HL-60/S4 treated with retinoic acid at 250 ng/mL for 4 days and 3 days (cell line): ENCODE measurements at regions not wholly inside any gene's neighbourhood (a gene's known extent, or its start where the extent isn't known, plus 50 kb on each side); places are given as distances from the start of the nearest gene placed in this dataset.

ENCODE experiments used
- in situ Hi-C: fragments of 300-500 bp; cut with MboI; formaldehyde crosslinking; loops from 2 replicates; pipeline ENCODE4 v1.7.0; 2022; ENCODE audit warnings: low sequenced_read_pairs

- in situ Hi-C loops: loop anchor here (25.0 kb wide), 1 partner anchor 287 kb away; no protein-coding TSS in a partner anchor
These were observed 109.6 kb downstream of the ELAPOR2 start for GRCh38 chr7:86949779-86950260.

- in situ Hi-C loops: loop anchor here (25.0 kb wide), 1 partner anchor 288 kb away; no protein-coding TSS in a partner anchor
These were observed 110.2 kb downstream of the ELAPOR2 start for GRCh38 chr7:86949052-86949778.

GRCh38 chr7:86947929-86948328 lies 111.5 kb downstream of the ELAPOR2 start:
- in situ Hi-C loops: loop anchor here (25.0 kb wide), 1 partner anchor 289 kb away; no protein-coding TSS in a partner anchor

GRCh38 chr7:86943447-86943846 lies 116.0 kb downstream of the ELAPOR2 start:
- in situ Hi-C loops: loop anchor here (25.0 kb wide), 1 partner anchor 294 kb away; no protein-coding TSS in a partner anchor

DNA sequence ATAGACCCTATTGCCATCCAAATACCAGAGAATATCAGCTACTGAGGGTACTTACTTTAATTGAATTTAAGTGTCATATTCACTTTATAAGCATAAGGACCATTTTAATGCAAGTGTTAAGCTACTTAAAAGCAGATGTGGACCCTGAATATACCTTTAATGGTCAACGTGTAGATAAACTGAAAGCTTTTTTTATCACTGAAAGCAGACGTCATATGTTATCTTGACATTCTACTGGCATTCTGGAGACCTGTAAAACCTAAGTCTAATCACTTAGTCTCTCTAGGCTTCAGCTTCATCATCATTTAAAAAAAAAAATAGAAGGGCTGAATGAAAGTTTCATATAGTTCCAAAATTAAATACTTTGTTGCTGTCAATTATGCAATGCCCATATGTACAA lies 116.5 kb downstream of the ELAPOR2 start:
- in situ Hi-C loops: loop anchor here (25.0 kb wide), 1 partner anchor 294 kb away; no protein-coding TSS in a partner anchor

- in situ Hi-C loops: loop anchor here (25.0 kb wide), 1 partner anchor 295 kb away; no protein-coding TSS in a partner anchor
These were observed 117.4 kb downstream of the ELAPOR2 start for GRCh38 chr7:86942081-86942480.

GRCh38 chr7:86939197-86939814 lies 120.1 kb downstream of the ELAPOR2 start:
- in situ Hi-C loops: loop anchor here (25.0 kb wide), 1 partner anchor 298 kb away; no protein-coding TSS in a partner anchor

- in situ Hi-C loops: loop anchor here (25.0 kb wide), 1 partner anchor 300 kb away; no protein-coding TSS in a partner anchor
These were observed 122.0 kb downstream of the ELAPOR2 start for GRCh38 chr7:86937363-86937878.

DNA sequence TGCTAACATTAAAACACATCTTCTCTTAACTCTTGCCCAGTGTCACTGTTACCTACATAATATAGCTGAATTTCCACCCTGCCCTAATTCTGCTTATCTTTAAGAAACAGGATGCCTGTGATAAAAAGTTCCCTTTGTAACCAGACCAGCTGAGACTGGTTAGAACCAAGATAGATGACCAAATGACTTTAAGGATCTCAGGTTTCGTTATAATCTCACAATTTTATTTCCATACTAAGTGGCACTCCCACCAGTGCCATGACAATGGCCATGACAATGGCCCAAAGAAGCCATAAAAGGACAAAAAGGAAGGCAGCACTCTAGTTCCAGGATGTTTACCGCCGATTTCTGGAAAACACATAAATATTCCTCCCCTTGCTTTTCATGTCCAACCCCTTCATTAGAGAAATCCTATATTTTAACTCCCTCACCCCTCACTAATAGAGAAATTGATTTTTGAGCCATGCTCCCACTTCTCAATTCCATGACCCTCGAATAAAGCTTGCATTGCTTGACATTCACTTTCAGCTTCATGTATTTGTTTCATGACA lies 126.1 kb downstream of the ELAPOR2 start:
- in situ Hi-C loops: loop anchor here (25.0 kb wide), 1 partner anchor 304 kb away; no protein-coding TSS in a partner anchor

- in situ Hi-C loops: loop anchor here (25.0 kb wide), 1 partner anchor 305 kb away; no protein-coding TSS in a partner anchor
These were observed 127.4 kb downstream of the ELAPOR2 start for GRCh38 chr7:86932038-86932512.

DNA sequence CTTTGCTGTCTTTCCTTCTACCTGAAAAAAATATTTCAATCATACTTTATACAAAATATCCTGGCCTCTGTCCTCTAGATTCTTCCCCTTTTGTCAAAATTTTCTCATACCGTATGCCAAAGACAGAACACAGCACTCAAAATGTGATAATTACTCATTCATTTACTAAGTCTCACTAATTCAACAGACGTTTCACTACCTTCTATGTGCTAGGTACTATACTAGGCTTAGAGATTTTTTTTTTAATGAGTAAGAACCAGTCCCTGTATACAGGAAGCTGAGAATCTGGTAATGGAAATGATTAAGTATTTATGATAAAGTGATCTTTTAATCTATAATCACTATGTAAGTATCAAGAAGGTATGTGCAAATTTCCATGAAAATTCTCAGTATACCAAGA lies 128.0 kb downstream of the ELAPOR2 start:
- in situ Hi-C loops: loop anchor here (25.0 kb wide), 1 partner anchor 306 kb away; no protein-coding TSS in a partner anchor

- in situ Hi-C loops: loop anchor here (25.0 kb wide), 1 partner anchor 307 kb away; no protein-coding TSS in a partner anchor
These were observed 128.7 kb downstream of the ELAPOR2 start for GRCh38 chr7:86930554-86931307.

GRCh38 chr7:86929293-86930109 lies 130.0 kb downstream of the ELAPOR2 start:
- in situ Hi-C loops: loop anchor here (25.0 kb wide), 1 partner anchor 308 kb away; no protein-coding TSS in a partner anchor

- in situ Hi-C loops: loop anchor here (25.0 kb wide), 1 partner anchor 309 kb away; no protein-coding TSS in a partner anchor
These were observed 131.1 kb downstream of the ELAPOR2 start for GRCh38 chr7:86928308-86928707.

GRCh38 chr7:86926732-86927131 lies 132.7 kb downstream of the ELAPOR2 start:
- in situ Hi-C loops: loop anchor here (25.0 kb wide), 1 partner anchor 311 kb away; no protein-coding TSS in a partner anchor

- in situ Hi-C loops: loop anchor here (25.0 kb wide), 1 partner anchor 312 kb away; no protein-coding TSS in a partner anchor
These were observed 134.2 kb downstream of the ELAPOR2 start for GRCh38 chr7:86925221-86925620.

- in situ Hi-C loops: no loop called here
These were observed 135.9 kb downstream of the ELAPOR2 start for GRCh38 chr7:86923527-86923926.

- in situ Hi-C loops: no loop called here
These were observed 139.3 kb downstream of the ELAPOR2 start for GRCh38 chr7:86920154-86920553.

GRCh38 chr7:86918245-86918644 lies 141.2 kb downstream of the ELAPOR2 start:
- in situ Hi-C loops: no loop called here
